C4-2B (cell line): ENCODE measurements at regions not wholly inside any gene's neighbourhood (a gene's known extent, or its start where the extent isn't known, plus 50 kb on each side); places are given as distances from the start of the nearest gene placed in this dataset.

Source experiments
- CTCF ChIP-seq: fragments of 450-650 bp; conservative IDR thresholded peaks from 2 replicates; pipeline ENCODE4 v1.5.1; 2017; ENCODE audit warnings: mild to moderate bottlenecking
- ZFX ChIP-seq: fragments of 450-650 bp; IDR thresholded peaks from 2 replicates; pipeline ENCODE4 v1.6.1; 2017

GRCh38 chr2:12479065-12479601 lies 237.6 kb upstream of the TRIB2 start:
- no peak for TF ChIP-seq CTCF
- TF ChIP-seq ZFX = no peak
